HL-60 (cell line): ENCODE measurements at regions not wholly inside any gene's neighbourhood (a gene's known extent, or its start where the extent isn't known, plus 50 kb on each side); places are given as distances from the start of the nearest gene placed in this dataset.

Source experiments
- DNase-seq, 2 experiments: peaks; one replicate each; pipeline ENCODE4 v3.0.0-alpha.2; 2010 to 2020; ENCODE audit warnings: low read depth in 1 of 2, low spot score in 1 of 2
- H3K27ac ChIP-seq: fragments of 250-450 bp; sonication (Bioruptor Pico); replicated peaks from 2 replicates; pipeline ENCODE4 v1.5.1; 2020; ENCODE audit warnings: mild to moderate bottlenecking, moderate library complexity
- H3K27me3 ChIP-seq: fragments of 250-450 bp; sonication (Bioruptor Pico); 2 replicates; pipeline ENCODE4 v1.5.1; 2021; ENCODE audit warnings: mild to moderate bottlenecking, moderate library complexity; ENCODE audit not compliant: insufficient read depth, poor library complexity, severe bottlenecking
- H3K4me3 ChIP-seq: replicated peaks from 2 replicates; pipeline ENCODE4 v1.5.1; 2011; ENCODE audit warnings: mild to moderate bottlenecking, control low read depth, low read length; ENCODE audit not compliant: insufficient read depth
- CTCF ChIP-seq: IDR thresholded peaks from one replicate; pipeline ENCODE4 v1.5.1; 2011; ENCODE audit warnings: low read length, control low read depth, inconsistent platforms; ENCODE audit not compliant: insufficient read depth
- GABPA ChIP-seq: IDR thresholded peaks from 2 replicates; pipeline ENCODE4 v1.6.1; 2012; ENCODE audit warnings: low read depth
- POLR2AphosphoS5 ChIP-seq: IDR thresholded peaks from 2 replicates; pipeline ENCODE4 v1.6.1; 2012; ENCODE audit warnings: low read depth
- REST ChIP-seq: IDR thresholded peaks from 2 replicates; pipeline ENCODE4 v1.6.1; 2012; ENCODE audit warnings: low read depth; ENCODE audit not compliant: insufficient replicate concordance
- SPI1 ChIP-seq: IDR thresholded peaks from 2 replicates; pipeline ENCODE4 v1.6.1; 2012; ENCODE audit warnings: low read depth, mild to moderate bottlenecking, borderline replicate concordance

GRCh38 chr6:139530561-139530960 lies 156.1 kb upstream of the CITED2 start:
- no peak overlapping the region for H3K4me3 ChIP-seq

GRCh38 chr6:139529420-139529819 lies 155.0 kb upstream of the CITED2 start:
- no peak for DNase-seq
- Histone ChIP-seq H3K27me3 (no peaks in the 10 kb centered on the region), H3K27ac (no peak overlapping the region), H3K4me3 (no peak overlapping the region)
- no peak for TF ChIP-seq POLR2AphosphoS5
- TF ChIP-seq REST: no peak
- no peak for TF ChIP-seq CTCF
- TF ChIP-seq GABPA: no peak
- TF ChIP-seq SPI1: no peak

More at GRCh38 chr6:139530561-139530960, 156.1 kb upstream of the CITED2 start:
- no peak for DNase-seq
- H3K27me3 ChIP-seq: no peaks in the 10 kb centered on the region
- no peak for TF ChIP-seq REST
- TF ChIP-seq POLR2AphosphoS5: no peak
- no peak for TF ChIP-seq GABPA
- TF ChIP-seq SPI1: no peak
- no peak for TF ChIP-seq CTCF
- no peak overlapping the region for H3K27ac ChIP-seq

- H3K27me3 ChIP-seq: no peaks in the 10 kb centered on the region
- TF ChIP-seq CTCF: no peak
- TF ChIP-seq POLR2AphosphoS5: no peak
- no peak for TF ChIP-seq REST
- TF ChIP-seq GABPA: no peak
- no peak for TF ChIP-seq SPI1
- H3K4me3 ChIP-seq: no peak overlapping the region
- H3K27ac ChIP-seq: no peak overlapping the region
- DNase-seq: no peak
Measured at GRCh38 chr6:139528471-139528870, 154.0 kb upstream of the CITED2 start.
